DMS79 treated with DMSO at 0.1 percent for 48 hours (cell line): ENCODE measurements at regions not wholly inside any gene's neighbourhood (a gene's known extent, or its start where the extent isn't known, plus 50 kb on each side); places are given as distances from the start of the nearest gene placed in this dataset.

Experiments used
- DNase-seq: peaks from one replicate; lab custom pipeline; 2025; lab: John Stamatoyannopoulos, UW

DNA sequence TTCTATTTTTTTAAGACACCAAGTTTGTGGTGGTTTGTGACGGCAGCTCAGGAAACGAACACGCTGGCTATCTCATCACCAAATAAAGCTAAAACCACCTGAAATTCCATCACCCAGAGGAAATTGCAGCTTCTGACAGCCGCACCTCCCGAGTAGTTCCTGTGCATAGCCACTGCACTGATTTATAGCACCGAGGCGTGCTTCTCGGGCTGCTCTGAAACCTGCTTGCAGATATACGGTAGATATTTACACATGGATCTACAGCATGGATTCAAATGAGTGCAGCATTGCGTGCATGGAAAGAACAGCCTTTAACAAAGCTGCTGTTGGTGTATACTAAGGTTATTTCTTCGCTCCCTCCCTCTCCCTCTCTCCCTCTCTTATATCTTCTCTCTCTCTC, 153.8 kb downstream of the PHF2 start:
- no peak for DNase-seq
